ENCODE measurements at regions not wholly inside any gene's neighbourhood (a gene's known extent, or its start where the extent isn't known, plus 50 kb on each side); places are given as distances from the start of the nearest gene placed in this dataset.

GRCh38 chr7:68424658-68425297, 1173.5 kb upstream of the AUTS2 start:
- no peak for TF ChIP-seq CTCF (IDR thresholded peaks at IDR 0.05)

- TF ChIP-seq CTCF (IDR thresholded peaks at IDR 0.05): no peak
These were observed 1172.9 kb upstream of the AUTS2 start for GRCh38 chr7:68425377-68425776.

GRCh38 chr7:68429411-68430117, 1168.7 kb upstream of the AUTS2 start:
- no peak for TF ChIP-seq CTCF (IDR thresholded peaks at IDR 0.05)

GRCh38 chr7:68432585-68432984, 1165.7 kb upstream of the AUTS2 start:
- TF ChIP-seq CTCF (IDR thresholded peaks at IDR 0.05): no peak

- no peak for TF ChIP-seq CTCF (IDR thresholded peaks at IDR 0.05)
These were observed 1164.7 kb upstream of the AUTS2 start for GRCh38 chr7:68433462-68434070.

- TF ChIP-seq CTCF (IDR thresholded peaks at IDR 0.05): no peak
These were observed 1163.4 kb upstream of the AUTS2 start for GRCh38 chr7:68434857-68435256.

- TF ChIP-seq CTCF (IDR thresholded peaks at IDR 0.05): no peak
These were observed 1160.3 kb upstream of the AUTS2 start for GRCh38 chr7:68438016-68438415.
